ENCODE measurements at regions not wholly inside any gene's neighbourhood (a gene's known extent, or its start where the extent isn't known, plus 50 kb on each side); places are given as distances from the start of the nearest gene placed in this dataset.

GRCh38 chr4:53959343-53960120 is 104.9 kb downstream of the CHIC2 start:
- in situ Hi-C loops (cut with HindIII; ENCODE audit: low pct_ligation_motif_present, low sequenced_read_pairs), result no loop called here
- no peak for TF ChIP-seq CTCF (IDR thresholded peaks at IDR 0.05; ENCODE audit: low read depth, low read length, missing control alignments)
- Histone ChIP-seq H3K36me3 (replicated peaks) (no peaks in the 10 kb centered on the region), H3K27me3 (replicated peaks) (no peaks in the 10 kb centered on the region), H3K4me3 (ENCODE audit: low read depth, low read length) (no peak overlapping the region), H3K27ac (no peak overlapping the region)
- DNase-seq, result no peak

GRCh38 chr4:53956454-53956853 is 108.0 kb downstream of the CHIC2 start:
- H3K27me3 ChIP-seq (replicated peaks), result no peaks in the 10 kb centered on the region
- H3K36me3 ChIP-seq (replicated peaks), result no peaks in the 10 kb centered on the region
- no peak overlapping the region for H3K4me3 ChIP-seq (ENCODE audit: low read depth, low read length)
- no peak for TF ChIP-seq CTCF (IDR thresholded peaks at IDR 0.05; ENCODE audit: low read depth, low read length, missing control alignments)
- no peak overlapping the region for H3K27ac ChIP-seq
- DNase-seq, result no peak
- in situ Hi-C loops (cut with HindIII; ENCODE audit: low pct_ligation_motif_present, low sequenced_read_pairs), result no loop called here

DNA sequence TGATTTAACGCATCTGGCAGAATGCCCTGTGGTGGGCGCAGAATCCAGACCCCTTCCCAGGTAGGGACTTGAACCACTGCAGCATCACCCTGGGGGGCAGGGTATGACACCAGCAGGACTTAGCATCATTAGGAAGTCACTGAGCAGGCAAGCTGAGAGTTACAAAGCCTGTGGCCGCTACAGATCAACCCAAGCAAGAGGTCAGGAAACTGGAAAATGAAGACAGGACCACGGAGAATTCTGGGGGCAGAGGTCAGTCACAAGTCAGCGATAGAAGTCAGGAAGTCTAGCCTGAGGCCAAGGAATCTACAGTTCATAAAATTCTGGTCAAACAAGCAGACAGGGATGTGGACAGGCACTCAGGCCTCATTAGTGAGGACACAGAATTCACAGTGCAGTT is 108.4 kb downstream of the CHIC2 start:
- in situ Hi-C loops (cut with HindIII; ENCODE audit: low pct_ligation_motif_present, low sequenced_read_pairs), result no loop called here

GRCh38 chr4:53951414-53951813 is 113.0 kb downstream of the CHIC2 start:
- no peak for TF ChIP-seq CTCF (IDR thresholded peaks at IDR 0.05; ENCODE audit: low read depth, low read length, missing control alignments)
- no peaks in the 10 kb centered on the region for H3K36me3 ChIP-seq (replicated peaks)
- in situ Hi-C loops (cut with HindIII; ENCODE audit: low pct_ligation_motif_present, low sequenced_read_pairs), result no loop called here

More for the DNA sequence above, 108.4 kb downstream of the CHIC2 start:
- H3K27ac ChIP-seq, result no peak overlapping the region
- no peak for DNase-seq
- TF ChIP-seq CTCF (IDR thresholded peaks at IDR 0.05; ENCODE audit: low read depth, low read length, missing control alignments), result no peak
- H3K4me3 ChIP-seq (ENCODE audit: low read depth, low read length), result no peak overlapping the region
- H3K36me3 ChIP-seq (replicated peaks), result no peaks in the 10 kb centered on the region
- H3K27me3 ChIP-seq (replicated peaks), result no peaks in the 10 kb centered on the region

DNA sequence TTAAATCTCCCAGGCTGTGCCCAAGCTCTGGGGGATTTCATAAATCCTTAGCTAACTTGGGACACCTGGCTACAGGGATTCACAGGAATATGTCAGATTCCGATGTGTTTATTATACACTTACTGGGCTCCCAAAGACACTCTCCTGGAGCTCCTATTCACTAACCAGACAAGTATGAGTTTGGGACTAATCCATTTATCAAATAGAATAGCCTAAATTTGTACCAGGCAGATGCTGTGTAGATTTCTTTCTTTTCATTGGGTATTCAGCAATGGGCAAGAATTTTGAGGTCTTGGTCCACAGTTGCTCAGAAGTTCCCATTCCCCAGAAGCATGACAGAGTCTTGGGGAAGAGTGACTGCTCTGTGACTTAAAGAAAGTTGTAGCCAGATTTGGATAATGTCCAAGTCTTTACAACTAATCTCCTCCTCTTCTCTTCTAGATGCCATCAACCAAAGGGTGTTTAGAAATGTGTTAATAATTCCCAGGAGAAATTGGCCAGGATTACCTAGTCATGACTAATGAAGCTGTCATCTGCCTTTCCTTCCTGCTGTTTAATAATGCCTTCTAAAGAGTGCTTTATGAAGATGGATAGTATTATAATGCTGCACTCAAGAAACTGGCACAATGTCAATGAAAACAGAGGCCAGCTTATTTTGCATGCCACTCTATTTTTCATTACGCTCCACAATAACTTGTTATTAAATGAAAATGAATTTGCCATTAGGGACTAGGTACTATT is 120.9 kb downstream of the CHIC2 start:
- H3K36me3 ChIP-seq (replicated peaks), result no peaks in the 10 kb centered on the region
- in situ Hi-C loops (cut with HindIII; ENCODE audit: low pct_ligation_motif_present, low sequenced_read_pairs), result no loop called here
- DNase-seq, result peak; percentile 57
- H3K4me3 ChIP-seq (ENCODE audit: low read depth, low read length), result no peak overlapping the region
- TF ChIP-seq CTCF (IDR thresholded peaks at IDR 0.05; ENCODE audit: low read depth, low read length, missing control alignments), result no peak
- H3K27ac ChIP-seq, result no peak overlapping the region
- no peaks in the 10 kb centered on the region for H3K27me3 ChIP-seq (replicated peaks)

More at GRCh38 chr4:53951414-53951813, 113.0 kb downstream of the CHIC2 start:
- H3K27ac ChIP-seq, result no peak overlapping the region
- no peak overlapping the region for H3K4me3 ChIP-seq (ENCODE audit: low read depth, low read length)
- H3K27me3 ChIP-seq (replicated peaks), result no peaks in the 10 kb centered on the region
- DNase-seq, result no peak

Data from brain microvascular endothelial cell (primary cell).